GM18951 (cell line): ENCODE measurements at regions not wholly inside any gene's neighbourhood (a gene's known extent, or its start where the extent isn't known, plus 50 kb on each side); places are given as distances from the start of the nearest gene placed in this dataset.

Source experiments
- POLR2A ChIP-seq: IDR thresholded peaks from 4 replicates; pipeline ENCODE4 v1.6.1; 2011; ENCODE audit warnings: mild to moderate bottlenecking; ENCODE audit not compliant: insufficient read length, insufficient read depth; ENCODE audit errors: extremely low read depth
- in situ Hi-C: fragments of 300-500 bp; cut with MboI; formaldehyde crosslinking; loops from one replicate; pipeline ENCODE4 v1.12.0; 2022; ENCODE audit warnings: low sequenced_read_pairs, mixed read lengths, inconsistent platforms; ENCODE audit not compliant: unreplicated experiment

DNA sequence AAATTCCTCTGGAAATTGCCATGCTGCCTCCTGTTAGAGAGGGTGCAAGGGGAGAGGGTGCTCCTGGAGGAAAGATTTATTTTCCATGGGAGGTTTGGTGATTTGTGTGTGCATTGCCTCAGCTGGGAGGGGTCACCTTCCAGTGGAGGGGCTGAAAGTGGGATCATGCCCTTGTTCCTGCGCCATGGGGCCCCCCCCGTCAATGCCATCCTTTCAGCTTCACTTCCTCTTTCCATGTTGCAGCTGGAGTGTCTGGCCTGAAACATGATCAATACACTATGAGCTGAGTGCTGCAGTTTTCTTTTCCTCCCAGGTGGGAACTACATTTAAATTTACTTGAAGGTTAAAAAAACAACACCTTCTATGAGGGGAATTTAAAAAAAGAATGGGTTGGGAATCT, 176.8 kb downstream of the MELK start:
- no peak for TF ChIP-seq POLR2A
- in situ Hi-C loops, result no loop called here

DNA sequence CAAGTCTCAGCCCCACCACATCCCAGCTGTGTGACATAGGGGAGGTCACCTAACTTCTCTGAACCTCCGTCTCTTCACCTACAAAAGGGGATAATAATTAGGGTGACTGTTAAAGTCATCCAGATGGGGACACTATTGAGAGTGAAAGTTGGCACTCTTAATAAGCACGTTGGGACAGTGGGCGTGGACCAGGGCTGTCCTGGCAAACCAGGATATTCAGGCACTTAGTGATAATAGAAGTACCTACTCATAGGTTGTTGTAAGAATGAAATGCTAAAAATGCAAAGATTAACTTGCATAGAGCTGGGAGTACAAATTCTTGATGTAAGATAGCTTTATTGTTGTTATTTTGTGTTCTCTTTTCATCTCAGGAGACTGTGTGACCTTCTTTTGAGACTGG, 177.9 kb downstream of the MELK start:
- in situ Hi-C loops, result no loop called here
- no peak for TF ChIP-seq POLR2A

DNA sequence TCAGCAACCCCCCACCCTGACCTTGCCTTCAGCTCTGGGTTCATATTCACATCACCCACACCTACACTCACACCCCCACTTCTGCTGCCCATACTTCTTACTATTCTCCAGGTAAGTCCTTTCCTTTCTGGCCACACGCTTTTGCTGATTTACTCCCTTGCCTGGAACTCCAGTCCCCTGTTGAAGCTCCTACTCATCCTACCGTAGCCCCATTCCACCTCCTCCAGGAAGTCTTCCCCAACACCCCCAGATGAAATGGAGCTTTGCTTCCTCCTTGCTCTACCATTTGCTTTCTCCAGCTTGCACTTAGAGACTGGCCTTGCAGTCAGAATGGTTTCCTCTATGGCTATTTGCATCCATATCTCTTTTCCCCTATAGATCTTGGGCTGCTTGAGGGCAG, 182.3 kb downstream of the MELK start:
- in situ Hi-C loops, result no loop called here
- TF ChIP-seq POLR2A, result no peak

DNA sequence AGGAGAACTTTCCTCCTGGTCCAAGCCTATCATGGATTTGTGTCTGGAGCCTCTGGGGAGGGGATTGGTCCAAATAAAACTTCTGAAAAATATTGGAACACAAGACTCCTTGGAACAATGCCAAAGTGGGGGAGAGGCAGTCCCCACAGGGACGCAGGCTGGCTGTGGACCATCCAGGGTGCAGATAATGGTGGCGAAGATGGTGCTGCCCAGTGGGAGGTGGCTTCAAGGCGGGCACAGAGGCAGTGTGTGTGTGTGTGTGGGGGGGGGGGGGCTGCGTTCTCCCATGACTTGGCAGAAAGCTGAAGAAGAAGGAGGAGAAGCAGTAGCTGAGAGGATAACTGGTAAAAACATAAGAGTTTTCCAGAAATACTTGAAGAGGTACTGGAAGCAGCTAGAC, 186.4 kb downstream of the MELK start:
- no peak for TF ChIP-seq POLR2A
- in situ Hi-C loops, result no loop called here

- in situ Hi-C loops, result no loop called here
- TF ChIP-seq POLR2A, result no peak
Measured at GRCh38 chr9:36759976-36760375, 187.3 kb downstream of the MELK start.

DNA sequence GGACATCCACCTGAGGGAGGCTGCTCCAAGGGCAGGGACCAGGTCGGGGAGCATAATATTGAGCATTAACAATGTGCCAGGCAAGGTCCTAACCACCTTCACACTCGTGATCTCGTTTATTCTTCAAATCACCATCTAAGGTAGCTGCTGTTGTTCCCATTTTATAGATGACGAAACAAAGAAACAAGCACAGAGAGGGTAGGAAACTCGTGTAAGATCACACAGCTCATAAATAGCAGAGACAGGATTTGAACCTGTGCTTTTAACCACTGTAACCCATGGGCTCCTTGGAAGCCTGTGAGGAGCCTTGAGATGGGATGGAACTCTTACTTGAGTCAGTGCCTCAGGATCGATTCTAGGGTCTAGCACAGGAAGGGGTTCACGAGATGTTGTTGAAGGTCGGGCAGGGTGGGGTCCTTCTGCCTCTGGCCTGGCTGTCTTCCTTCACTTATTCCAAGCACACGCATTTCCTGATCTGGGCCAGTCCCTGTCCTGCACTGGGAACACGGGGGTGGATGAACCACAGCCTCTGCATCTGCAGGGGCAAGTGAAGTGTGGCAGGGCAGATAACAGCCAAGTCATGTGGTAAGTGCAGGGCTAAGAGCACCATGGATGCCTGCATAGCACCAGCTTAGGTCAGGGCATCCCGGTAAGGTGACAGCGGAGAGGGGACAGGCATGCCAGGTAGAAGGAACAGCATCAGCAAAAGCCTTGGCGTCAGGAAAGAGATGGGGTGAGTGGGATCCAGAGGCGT, 188.1 kb downstream of the MELK start:
- no peak for TF ChIP-seq POLR2A

GRCh38 chr9:36762958-36763357, 190.3 kb downstream of the MELK start:
- in situ Hi-C loops, result no loop called here
- TF ChIP-seq POLR2A, result no peak

More for the DNA sequence above, 188.1 kb downstream of the MELK start:
- in situ Hi-C loops, result no loop called here

GRCh38 chr9:36763778-36764177, 191.1 kb downstream of the MELK start:
- in situ Hi-C loops, result no loop called here
- no peak for TF ChIP-seq POLR2A

DNA sequence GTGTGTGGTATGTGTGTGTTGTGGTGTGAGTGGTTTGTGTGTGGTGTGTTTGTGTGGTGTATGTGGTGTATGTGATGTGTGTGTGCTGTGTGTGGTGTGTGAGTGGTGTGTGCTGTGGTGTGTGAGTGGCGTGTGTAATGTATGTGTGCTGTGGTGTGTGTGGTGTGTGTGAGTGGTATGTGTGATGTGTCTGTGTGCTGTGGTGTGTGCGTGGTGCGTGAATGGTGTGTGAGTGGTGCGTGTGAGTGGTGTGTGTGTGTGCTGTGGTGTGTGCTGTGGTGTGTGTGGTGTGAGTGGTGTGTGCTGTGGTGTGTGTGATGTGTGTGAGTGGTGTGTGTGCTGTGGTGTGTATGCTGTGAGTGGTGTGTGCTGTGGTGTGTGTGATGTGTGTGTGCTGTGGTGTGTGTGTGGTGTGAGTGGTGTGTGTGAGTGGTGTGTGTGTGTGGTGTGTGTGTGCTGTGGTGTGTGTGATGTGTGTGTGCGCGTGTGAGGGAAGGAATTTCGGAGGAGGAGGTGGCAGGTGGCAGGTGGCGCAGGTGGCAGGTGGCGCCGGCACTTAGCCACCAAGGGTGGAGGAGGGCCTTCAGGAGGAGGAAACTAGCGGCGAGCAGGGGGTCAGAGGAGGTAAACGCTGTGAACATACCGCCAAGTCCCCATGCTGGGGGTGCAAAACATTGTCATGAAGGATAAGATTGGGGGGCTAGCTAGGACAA, 191.8 kb downstream of the MELK start:
- in situ Hi-C loops, result no loop called here
- TF ChIP-seq POLR2A, result no peak

DNA sequence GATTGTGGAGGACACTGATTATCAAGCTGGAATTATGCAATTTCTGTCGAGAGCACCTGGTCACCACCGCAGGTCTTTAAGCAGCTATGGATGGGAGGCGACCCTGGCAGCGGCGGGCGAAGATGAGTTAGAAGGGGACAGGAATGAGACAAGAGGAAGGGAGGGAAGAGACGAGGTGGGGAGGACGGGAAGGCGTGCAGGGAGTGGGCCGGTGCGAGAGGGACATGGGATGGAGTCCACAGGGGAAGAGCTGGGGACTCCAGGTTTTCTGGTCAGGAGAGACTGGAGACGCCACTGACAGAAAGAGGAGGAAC, 192.3 kb downstream of the MELK start:
- TF ChIP-seq POLR2A, result no peak
- in situ Hi-C loops, result no loop called here

GRCh38 chr9:36765468-36766341, 193.0 kb downstream of the MELK start:
- TF ChIP-seq POLR2A, result peak; percentile 72
- in situ Hi-C loops, result no loop called here

- in situ Hi-C loops, result no loop called here
- no peak for TF ChIP-seq POLR2A
Measured at GRCh38 chr9:36768677-36769076, 196.0 kb downstream of the MELK start.

- TF ChIP-seq POLR2A, result no peak
- in situ Hi-C loops, result no loop called here
Measured at GRCh38 chr9:36770025-36770424, 197.3 kb downstream of the MELK start.

DNA sequence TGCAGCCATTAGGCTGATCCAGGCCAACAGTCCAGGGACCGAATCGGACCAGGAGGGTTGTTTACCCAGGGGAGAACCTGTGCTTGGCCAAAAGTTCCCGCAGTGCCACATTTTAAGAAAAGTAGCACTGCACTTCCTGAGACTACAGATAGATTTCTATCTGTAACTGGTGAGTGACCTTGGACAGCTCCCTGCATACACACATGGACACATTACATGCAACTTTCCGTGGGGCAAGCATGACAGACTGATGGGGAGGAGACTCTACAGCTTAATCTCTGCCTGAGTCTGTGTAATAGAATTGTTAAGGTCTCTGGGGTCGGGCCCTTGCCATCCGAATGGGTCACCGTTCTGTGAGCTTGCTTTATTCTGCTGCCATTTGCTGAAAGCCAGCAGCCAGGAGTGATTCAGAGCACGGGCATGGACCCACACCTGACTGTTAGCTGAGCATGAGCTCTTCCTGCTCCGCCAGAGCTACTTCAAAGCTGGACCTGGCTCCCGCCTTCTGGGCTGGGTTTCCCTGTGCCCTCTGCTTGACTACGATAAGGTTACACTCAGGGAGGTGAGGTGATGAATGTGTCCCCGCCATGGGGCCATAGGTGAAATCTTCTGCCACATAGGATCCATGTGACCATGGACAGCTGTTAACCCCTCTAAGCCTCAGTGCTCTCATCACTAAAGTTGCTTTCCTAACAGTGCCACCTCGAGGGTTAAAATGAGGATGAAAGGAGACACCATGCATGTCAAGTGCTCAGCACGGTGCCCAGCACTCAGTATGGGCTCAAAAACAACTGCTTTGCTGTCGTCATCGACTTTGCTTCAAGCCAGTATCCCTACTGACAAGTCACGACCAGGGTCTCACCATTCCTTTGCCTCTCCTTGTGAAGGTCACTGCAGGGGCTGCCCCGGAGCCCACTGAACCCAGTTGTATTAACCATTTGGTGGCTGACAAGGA, 200.0 kb downstream of the MELK start:
- in situ Hi-C loops, result no loop called here

More for the DNA sequence above, 200.0 kb downstream of the MELK start:
- no peak for TF ChIP-seq POLR2A
